Fibroblast of mammary gland (primary cell): ENCODE measurements at regions not wholly inside any gene's neighbourhood (a gene's known extent, or its start where the extent isn't known, plus 50 kb on each side); places are given as distances from the start of the nearest gene placed in this dataset.

Experiments
- DNase-seq: peaks from one replicate; pipeline ENCODE4 v3.0.0-alpha.2; 2010; ENCODE audit warnings: low read depth
- H3K4me3 ChIP-seq: 2 replicates; pipeline ENCODE4 v1.5.1; 2011; ENCODE audit warnings: low read depth, mild to moderate bottlenecking, low read length, moderate library complexity; ENCODE audit not compliant: control insufficient read depth
- TF ChIP-seq, protein P1 (sequence below): conservative IDR thresholded peaks from 2 replicates; pipeline ENCODE4 v1.5.1; 2011; ENCODE audit warnings: low read depth, low read length, inconsistent platforms; ENCODE audit not compliant: control insufficient read depth, insufficient read depth

DNA sequence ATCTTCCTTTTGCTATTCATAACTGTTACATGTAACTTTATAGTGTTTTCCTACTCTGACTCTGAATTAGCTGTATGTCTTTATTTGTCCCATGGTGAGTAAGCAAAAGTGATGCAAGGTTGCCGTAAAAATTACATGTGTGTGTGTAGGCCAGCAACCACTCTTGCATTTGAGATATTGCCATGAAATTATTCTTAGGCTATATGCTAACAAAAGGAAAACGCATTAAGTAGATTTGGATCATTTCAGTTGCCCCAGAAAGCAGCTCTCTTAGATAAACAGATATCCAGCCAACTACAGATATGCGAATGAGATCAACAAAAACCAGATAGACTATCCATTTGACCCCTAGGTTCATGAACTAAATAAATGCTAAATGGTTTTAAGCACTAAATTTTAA, 73.6 kb downstream of the CYLC2 start:
- H3K4me3 ChIP-seq = no peak overlapping the region
- TF ChIP-seq, protein P1, sequence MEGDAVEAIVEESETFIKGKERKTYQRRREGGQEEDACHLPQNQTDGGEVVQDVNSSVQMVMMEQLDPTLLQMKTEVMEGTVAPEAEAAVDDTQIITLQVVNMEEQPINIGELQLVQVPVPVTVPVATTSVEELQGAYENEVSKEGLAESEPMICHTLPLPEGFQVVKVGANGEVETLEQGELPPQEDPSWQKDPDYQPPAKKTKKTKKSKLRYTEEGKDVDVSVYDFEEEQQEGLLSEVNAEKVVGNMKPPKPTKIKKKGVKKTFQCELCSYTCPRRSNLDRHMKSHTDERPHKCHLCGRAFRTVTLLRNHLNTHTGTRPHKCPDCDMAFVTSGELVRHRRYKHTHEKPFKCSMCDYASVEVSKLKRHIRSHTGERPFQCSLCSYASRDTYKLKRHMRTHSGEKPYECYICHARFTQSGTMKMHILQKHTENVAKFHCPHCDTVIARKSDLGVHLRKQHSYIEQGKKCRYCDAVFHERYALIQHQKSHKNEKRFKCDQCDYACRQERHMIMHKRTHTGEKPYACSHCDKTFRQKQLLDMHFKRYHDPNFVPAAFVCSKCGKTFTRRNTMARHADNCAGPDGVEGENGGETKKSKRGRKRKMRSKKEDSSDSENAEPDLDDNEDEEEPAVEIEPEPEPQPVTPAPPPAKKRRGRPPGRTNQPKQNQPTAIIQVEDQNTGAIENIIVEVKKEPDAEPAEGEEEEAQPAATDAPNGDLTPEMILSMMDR = no peak
- DNase-seq = no peak

DNA sequence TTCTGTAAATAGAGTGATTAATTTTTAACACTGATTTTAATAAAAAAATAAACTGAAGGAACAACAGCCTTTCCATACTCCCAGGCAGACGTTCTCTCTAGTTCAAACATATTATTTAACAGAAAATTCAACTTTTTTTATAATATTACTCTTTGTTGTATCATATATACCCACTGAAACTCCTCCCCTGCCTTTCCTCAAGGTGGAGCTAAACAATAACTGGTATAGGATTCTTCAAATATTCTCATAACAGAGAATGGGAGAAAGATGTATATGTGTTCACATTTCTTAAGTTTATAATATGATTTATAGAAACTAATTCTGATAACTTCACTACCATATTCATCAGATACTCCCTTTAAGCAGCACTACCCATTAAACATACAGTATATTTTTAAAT, 83.4 kb downstream of the CYLC2 start:
- TF ChIP-seq, protein P1 = no peak
- no peak overlapping the region for H3K4me3 ChIP-seq

DNA sequence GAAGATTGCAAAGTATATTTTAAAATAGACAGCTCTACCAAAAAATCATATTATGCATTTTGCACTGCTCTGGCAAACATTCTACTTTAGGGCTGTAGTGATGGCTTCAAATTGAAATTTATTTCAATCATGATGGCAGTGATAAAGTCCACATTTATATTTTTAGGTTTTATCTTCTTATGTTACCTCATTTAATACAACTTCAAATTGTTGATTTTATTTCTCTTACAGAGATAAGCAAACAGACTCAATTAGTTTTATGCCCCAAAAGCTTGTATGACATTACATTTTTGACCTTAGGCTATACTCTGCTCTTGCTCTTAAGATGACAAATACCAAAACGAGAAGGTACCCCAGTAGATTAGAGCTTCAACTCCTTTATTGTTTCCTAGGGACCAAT, 87.4 kb downstream of the CYLC2 start:
- H3K4me3 ChIP-seq = no peak overlapping the region
- TF ChIP-seq, protein P1 = no peak
- no peak for DNase-seq

More for the DNA sequence above, 83.4 kb downstream of the CYLC2 start:
- DNase-seq = no peak

DNA sequence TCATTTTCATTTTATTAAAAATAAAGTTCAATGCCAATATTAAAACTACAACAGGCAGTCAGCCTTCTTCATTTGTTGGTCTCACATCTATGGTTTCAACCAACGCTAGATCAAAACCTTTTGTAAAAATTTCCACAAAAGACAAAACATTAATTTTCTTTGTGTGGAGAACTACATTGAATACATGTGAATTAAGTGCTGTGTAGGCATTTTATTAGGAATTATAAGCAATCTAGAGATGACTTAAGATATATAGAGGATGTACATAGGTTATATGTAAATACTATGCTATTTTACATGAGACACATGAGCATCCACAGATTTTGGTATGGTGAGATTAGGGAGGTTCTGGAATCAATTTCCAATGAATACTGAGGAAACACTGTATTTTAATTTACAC, 94.2 kb downstream of the CYLC2 start:
- no peak for DNase-seq
- H3K4me3 ChIP-seq = no peak overlapping the region
- TF ChIP-seq, protein P1 = no peak

DNA sequence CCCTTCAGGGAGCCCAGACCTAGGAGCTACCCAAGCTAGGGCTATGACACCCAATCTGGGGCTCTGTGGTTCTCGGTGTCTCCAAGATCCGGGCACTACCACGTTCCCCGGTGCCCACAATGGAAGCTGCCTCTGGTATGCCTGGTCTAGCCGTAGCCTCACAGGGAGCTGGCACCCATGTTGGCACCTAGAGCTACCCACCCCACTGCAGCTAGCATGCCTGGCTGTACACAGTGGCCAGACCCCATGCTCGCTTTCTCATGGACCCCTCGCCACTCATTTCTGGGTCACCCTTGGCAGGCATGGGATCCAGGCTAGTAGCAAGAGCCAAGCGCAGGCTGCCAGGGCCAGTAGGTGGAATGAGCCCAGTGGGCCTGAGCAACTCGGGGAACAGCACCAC, 109.0 kb downstream of the CYLC2 start:
- TF ChIP-seq, protein P1 = no peak
- DNase-seq = no peak

DNA sequence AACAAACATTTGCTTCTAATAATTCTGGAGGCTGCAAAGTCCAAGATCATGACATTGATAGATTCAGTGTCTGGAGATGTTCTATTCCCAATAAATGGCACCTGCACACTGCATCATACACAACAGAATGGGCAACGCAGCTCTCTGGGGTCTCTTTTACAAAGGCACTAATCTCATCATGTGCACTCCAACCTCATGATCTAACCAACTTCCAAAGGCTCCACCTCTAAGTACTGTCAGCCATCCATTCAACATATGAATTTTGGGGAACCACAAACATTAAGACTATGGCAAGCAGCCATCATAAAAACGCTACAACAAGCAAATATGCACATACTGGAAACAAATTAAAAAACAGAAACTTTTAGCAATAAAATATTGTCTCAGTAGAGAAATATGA, 121.1 kb downstream of the CYLC2 start:
- TF ChIP-seq, protein P1 = no peak

More for the DNA sequence above, 109.0 kb downstream of the CYLC2 start:
- no peak overlapping the region for H3K4me3 ChIP-seq

DNA sequence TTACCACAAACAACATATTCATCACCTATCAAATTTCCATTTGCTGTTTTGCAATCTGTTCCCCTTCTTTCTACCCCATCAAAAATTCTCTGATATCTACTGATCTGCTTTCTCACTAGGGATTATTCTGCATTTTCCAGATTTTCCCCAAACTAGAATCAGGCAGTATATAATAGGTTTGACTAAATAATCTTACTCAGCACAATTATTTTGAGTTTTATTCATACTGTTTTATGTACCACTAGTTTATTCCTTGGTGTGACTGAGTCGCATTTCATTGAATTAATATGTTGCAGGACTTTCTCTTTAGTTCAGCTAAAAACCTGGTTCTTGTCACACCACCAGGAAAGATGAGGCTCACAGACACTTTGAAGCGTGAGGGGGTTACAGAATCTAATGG, 131.4 kb downstream of the CYLC2 start:
- DNase-seq = no peak
- no peak overlapping the region for H3K4me3 ChIP-seq
- TF ChIP-seq, protein P1 = no peak

More for the DNA sequence above, 121.1 kb downstream of the CYLC2 start:
- no peak overlapping the region for H3K4me3 ChIP-seq
- DNase-seq = no peak
